GM10248 (cell line): ENCODE measurements at regions not wholly inside any gene's neighbourhood (a gene's known extent, or its start where the extent isn't known, plus 50 kb on each side); places are given as distances from the start of the nearest gene placed in this dataset.

Source experiments
- CTCF ChIA-PET: fragments of 300-600 bp; sonication (Branson Sonifier 250); formaldehyde crosslinking; extraction: SDS; loops from one replicate; lab custom pipeline; 2021; ENCODE audit warnings: antibody characterized with exemption; lab: Yijun Ruan, JAX
- POLR2A ChIA-PET: fragments of 350-650 bp; sonication (Branson Sonifier 250); formaldehyde crosslinking; extraction: SDS; loops from one replicate; lab custom pipeline; 2020; ENCODE audit warnings: antibody characterized with exemption; lab: Yijun Ruan, JAX
- DNase-seq: peaks from one replicate; pipeline ENCODE4 v3.0.0; 2012; ENCODE audit errors: extremely low spot score
- TF ChIP-seq, protein P1 (sequence below): IDR thresholded peaks from 2 replicates; pipeline ENCODE4 v1.5.1; 2012; ENCODE audit warnings: mild to moderate bottlenecking, low read depth; ENCODE audit errors: extremely low read depth, missing control alignments, control extremely low read depth

DNA sequence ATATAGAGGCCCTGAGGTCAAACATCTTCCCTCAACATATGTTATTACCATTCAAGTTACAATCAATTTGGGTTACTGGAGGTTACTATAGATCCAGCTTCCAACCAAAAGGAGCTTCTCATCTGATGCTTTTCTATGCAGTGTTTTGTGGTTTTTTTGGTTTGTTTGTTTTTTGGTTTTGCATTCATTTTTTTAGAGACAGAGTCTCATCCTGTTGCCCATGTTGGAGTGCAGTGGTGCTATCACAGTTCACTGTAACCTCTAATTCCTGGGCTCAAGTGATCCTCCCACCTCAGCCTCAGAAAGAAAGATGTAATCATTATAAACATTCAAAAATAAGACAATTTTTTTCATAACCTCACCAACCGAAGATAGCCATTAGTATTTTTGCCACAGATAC is 124.4 kb upstream of the JARID2 start:
- DNase-seq, result no peak
- POLR2A ChIA-PET, result no interaction called here
- TF ChIP-seq, protein P1, sequence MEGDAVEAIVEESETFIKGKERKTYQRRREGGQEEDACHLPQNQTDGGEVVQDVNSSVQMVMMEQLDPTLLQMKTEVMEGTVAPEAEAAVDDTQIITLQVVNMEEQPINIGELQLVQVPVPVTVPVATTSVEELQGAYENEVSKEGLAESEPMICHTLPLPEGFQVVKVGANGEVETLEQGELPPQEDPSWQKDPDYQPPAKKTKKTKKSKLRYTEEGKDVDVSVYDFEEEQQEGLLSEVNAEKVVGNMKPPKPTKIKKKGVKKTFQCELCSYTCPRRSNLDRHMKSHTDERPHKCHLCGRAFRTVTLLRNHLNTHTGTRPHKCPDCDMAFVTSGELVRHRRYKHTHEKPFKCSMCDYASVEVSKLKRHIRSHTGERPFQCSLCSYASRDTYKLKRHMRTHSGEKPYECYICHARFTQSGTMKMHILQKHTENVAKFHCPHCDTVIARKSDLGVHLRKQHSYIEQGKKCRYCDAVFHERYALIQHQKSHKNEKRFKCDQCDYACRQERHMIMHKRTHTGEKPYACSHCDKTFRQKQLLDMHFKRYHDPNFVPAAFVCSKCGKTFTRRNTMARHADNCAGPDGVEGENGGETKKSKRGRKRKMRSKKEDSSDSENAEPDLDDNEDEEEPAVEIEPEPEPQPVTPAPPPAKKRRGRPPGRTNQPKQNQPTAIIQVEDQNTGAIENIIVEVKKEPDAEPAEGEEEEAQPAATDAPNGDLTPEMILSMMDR, result no peak
- CTCF ChIA-PET, result no interaction called here

DNA sequence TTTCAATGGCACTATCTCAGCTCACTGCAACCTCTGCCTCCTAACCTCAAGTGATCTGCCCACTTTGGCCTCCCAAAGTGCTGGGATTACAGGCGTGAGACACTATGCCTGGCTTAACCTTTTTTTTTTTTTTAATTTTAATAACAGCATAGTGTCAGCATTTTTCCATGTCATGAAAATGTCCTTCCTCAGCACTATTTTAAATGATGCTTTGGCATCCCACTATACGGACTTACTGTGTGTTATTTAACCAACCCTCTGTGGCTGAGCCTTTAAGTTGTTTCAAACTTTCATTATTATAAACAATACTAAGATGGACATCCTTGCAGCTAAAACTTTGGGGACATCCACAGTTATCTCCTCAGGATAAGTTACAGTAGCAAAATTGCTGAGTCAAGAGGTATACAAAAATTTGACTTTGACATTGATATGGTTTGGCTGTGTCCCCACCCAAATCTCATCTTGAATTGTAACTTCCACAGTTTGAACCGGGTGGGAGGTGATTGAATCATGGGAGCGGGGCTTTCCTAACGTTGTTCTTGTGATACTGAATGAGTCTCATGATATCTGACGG is 123.8 kb upstream of the JARID2 start:
- CTCF ChIA-PET, result no interaction called here
- POLR2A ChIA-PET, result no interaction called here
- TF ChIP-seq, protein P1, result no peak

DNA sequence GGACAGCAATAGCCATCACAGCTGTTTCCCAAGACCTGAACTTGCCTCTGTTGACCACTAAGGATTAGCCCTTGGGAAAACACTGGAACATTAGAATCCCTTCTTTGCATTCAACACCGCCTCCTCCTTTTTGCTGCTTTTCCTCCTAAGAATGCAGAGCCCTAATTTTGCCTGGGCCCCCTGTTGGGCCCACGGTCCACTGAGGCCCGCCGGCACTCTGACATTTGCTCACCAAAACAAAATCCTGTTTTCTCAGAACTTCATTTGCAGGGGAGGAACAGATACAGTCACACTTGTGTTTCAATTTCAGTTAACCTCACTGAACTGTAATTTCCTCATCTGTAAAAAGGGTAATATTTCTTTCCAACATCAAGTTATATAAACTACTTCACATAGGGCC is 116.0 kb upstream of the JARID2 start:
- no peak for DNase-seq
- CTCF ChIA-PET, result interaction anchor here (0.8 to 2.0 kb wide), 3 partner anchors 9 to 12 kb away, joined by 3 to 4 read pairs (median 4); no protein-coding TSS in a partner anchor
- POLR2A ChIA-PET, result no interaction called here
- TF ChIP-seq, protein P1, result no peak

More for the DNA sequence above, 123.8 kb upstream of the JARID2 start:
- no peak for DNase-seq

DNA sequence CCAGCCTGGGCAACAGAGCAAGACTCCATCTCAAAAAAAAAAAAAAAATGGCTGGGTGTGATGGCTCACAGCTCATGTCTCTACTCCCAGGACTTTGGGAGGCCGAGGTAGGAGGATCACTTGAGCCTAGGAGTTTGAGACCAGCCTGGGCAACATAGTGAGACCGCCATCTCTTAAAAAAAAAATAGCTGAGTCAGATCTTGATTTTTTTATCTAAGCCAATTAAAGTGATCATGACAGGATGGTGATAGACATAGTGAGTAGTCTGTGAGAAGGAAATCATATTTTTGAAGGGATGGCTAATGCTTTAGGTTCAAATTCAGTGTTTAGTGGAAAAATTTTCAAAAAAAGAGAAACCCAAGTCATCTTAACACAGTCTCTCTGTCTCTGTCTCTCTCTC is 114.6 kb upstream of the JARID2 start:
- DNase-seq, result no peak
- TF ChIP-seq, protein P1, result no peak
- ChIA-PET POLR2A (interaction anchor here (0.6 kb wide), 1 partner anchor 16 kb away, joined by 3 read pairs; no protein-coding TSS in a partner anchor), CTCF (interaction anchor here (2.0 kb wide), 1 partner anchor 8 kb away, joined by 4 read pairs; no protein-coding TSS in a partner anchor)

DNA sequence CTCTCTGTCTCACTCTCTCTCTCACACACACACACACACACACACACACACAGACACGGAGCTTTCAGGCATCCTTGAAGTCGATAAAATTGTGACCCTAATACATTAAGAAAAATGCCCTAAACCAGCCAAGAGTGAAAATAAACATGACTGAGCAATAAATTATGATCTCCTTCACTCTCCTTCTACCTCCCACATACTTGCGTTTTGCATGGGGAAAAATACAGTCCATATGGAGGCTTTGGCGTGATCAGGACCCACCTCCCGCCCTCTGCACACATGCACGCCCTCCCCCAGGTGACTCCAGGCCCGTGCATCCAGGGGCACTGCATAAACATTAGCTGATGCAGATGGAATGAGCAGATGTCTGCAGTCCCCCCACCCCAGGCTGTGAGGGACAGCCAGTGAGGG is 114.2 kb upstream of the JARID2 start:
- TF ChIP-seq, protein P1, result no peak
- no peak for DNase-seq
- POLR2A ChIA-PET, result no interaction called here
- CTCF ChIA-PET, result no interaction called here

DNA sequence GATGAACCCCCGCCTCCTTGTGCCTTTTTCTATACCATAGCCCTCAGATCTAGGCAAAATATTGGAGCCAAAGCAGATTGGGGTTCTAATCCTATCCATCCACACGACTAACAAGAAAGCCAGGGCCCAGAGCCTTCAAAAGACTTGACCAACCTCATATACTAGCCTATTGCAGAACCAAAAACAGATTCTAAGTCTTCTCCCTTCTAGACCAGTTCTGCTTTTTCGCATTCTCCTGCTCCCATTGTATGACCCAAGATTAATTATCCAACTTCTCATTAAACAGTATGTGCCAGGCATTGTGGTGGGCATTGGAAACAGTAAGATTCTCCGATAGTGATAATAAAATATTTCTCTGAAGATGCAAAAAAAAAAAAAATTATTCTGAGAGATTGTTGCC is 113.7 kb upstream of the JARID2 start:
- ChIA-PET POLR2A (no interaction called here), CTCF (no interaction called here)
- TF ChIP-seq, protein P1, result no peak
- no peak for DNase-seq
